ENCODE measurements at regions not wholly inside any gene's neighbourhood (a gene's known extent, or its start where the extent isn't known, plus 50 kb on each side); places are given as distances from the start of the nearest gene placed in this dataset.

DNA sequence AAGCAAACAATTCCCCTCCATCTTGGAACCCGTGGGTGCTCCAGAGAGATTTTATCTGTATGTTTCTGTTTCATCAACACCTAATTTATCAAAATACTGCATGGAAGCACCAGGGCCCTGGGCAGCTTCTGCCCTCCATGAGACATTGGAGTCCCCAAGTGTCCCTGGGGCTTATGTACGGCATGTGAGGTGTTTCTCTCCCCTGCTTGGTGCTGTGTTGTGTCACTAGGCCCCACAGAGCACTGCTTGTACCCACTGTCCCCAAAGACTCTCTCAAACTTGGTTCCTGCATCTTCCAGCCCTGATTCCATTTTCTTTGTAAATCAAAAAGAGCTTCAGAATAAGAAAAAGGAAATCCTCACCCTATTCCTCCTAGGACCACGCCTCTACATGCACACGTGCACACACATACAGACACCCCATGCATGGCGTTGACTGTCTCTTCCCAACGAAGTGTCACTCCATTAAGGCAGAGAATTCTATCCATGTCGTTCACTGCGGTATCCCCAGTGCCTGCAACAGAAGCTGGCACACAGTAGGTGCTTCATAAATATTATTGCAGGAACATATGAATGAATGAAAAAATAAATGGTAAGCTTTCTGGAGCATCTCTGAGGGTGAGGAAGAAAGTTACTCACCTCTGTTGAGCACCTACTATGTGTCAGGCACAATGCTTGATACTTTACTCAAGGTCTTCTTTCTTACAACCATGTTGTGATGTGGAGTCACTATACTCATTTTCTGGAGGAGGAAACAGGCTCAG, 191.6 kb downstream of the DICER1 start:
- TF ChIP-seq POLR2A (IDR thresholded peaks at IDR 0.05): no peak
- TF ChIP-seq, protein P1, sequence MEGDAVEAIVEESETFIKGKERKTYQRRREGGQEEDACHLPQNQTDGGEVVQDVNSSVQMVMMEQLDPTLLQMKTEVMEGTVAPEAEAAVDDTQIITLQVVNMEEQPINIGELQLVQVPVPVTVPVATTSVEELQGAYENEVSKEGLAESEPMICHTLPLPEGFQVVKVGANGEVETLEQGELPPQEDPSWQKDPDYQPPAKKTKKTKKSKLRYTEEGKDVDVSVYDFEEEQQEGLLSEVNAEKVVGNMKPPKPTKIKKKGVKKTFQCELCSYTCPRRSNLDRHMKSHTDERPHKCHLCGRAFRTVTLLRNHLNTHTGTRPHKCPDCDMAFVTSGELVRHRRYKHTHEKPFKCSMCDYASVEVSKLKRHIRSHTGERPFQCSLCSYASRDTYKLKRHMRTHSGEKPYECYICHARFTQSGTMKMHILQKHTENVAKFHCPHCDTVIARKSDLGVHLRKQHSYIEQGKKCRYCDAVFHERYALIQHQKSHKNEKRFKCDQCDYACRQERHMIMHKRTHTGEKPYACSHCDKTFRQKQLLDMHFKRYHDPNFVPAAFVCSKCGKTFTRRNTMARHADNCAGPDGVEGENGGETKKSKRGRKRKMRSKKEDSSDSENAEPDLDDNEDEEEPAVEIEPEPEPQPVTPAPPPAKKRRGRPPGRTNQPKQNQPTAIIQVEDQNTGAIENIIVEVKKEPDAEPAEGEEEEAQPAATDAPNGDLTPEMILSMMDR (IDR thresholded peaks at IDR 0.05): no peak
- no peak for TF ChIP-seq EP300 (IDR thresholded peaks at IDR 0.05)
